IMR-90 (cell line): ENCODE measurements at regions not wholly inside any gene's neighbourhood (a gene's known extent, or its start where the extent isn't known, plus 50 kb on each side); places are given as distances from the start of the nearest gene placed in this dataset.

ENCODE experiments used
- ATAC-seq: fragments of 200-7000 bp; cut with Tn5 transposase; 2 replicates; pipeline ENCODE4 v1.9.1; 2020; ENCODE audit warnings: low read depth, mild to moderate bottlenecking, moderate library complexity
- BruUV-seq: library from RNA; stranded (reverse); fragments of 400-500 nt; replicated peaks from 2 replicates; lab custom pipeline; 2021; lab: Mats Ljungman, UMichigan
- CTCF ChIA-PET: fragments of 300-600 bp; formaldehyde crosslinking; extraction: SDS; loops from one replicate; lab custom pipeline; 2021; ENCODE audit warnings: antibody characterized with exemption; lab: Yijun Ruan, JAX
- POLR2A ChIA-PET: fragments of 300-600 bp; sonication (Branson Sonifier 250); formaldehyde crosslinking; loops from one replicate; lab custom pipeline; 2022; ENCODE audit warnings: antibody characterized with exemption; ENCODE audit not compliant: unreplicated experiment; lab: Charles Lee
- DNase-seq: peaks from one replicate; pipeline ENCODE4 v3.0.0; 2013
- H2AFZ ChIP-seq: replicated peaks from 2 replicates; pipeline ENCODE3; 2013; ENCODE audit warnings: low read length, mild to moderate bottlenecking; ENCODE audit not compliant: poor library complexity
- H2AK5ac ChIP-seq: 2 replicates; pipeline ENCODE4 v1.6.1; 2013; ENCODE audit warnings: low read depth, low read length, inconsistent platforms
- H2AK9ac ChIP-seq: replicated peaks from 2 replicates; pipeline ENCODE3; 2013; ENCODE audit warnings: mild to moderate bottlenecking, low read depth, low read length, moderate library complexity; ENCODE audit not compliant: poor library complexity
- H2BK120ac ChIP-seq: 2 replicates; pipeline ENCODE4 v1.6.1; 2013; ENCODE audit warnings: low read depth, low read length, inconsistent platforms
- H2BK15ac ChIP-seq: 3 replicates; pipeline ENCODE4 v1.6.1; 2013; ENCODE audit warnings: low read depth, low read length, inconsistent platforms
- H2BK20ac ChIP-seq: 2 replicates; pipeline ENCODE4 v1.6.1; 2013; ENCODE audit warnings: low read depth, mild to moderate bottlenecking, inconsistent platforms, low read length, moderate library complexity
- H2BK5ac ChIP-seq: 2 replicates; pipeline ENCODE4 v1.6.1; 2013; ENCODE audit warnings: mild to moderate bottlenecking, low read depth, low read length, inconsistent platforms; ENCODE audit not compliant: poor library complexity, severe bottlenecking
- H3K14ac ChIP-seq: replicated peaks from 2 replicates; pipeline ENCODE4 v1.6.1; 2013; ENCODE audit warnings: low read depth, low read length, inconsistent platforms
- H3K18ac ChIP-seq: 2 replicates; pipeline ENCODE4 v1.6.1; 2013; ENCODE audit warnings: low read depth, low read length, control low read depth
- H3K23ac ChIP-seq: 2 replicates; pipeline ENCODE4 v1.6.1; 2013; ENCODE audit warnings: low read depth, low read length, inconsistent platforms
- H3K27ac ChIP-seq: 2 replicates; pipeline ENCODE4 v1.5.1; 2013; ENCODE audit warnings: mild to moderate bottlenecking, control low read depth, low read length; ENCODE audit not compliant: insufficient read depth
- H3K27me3 ChIP-seq: 2 replicates; pipeline ENCODE4 v1.6.1; 2013; ENCODE audit warnings: low read length; ENCODE audit not compliant: control insufficient read depth, insufficient read depth
- H3K36me3 ChIP-seq: 2 replicates; pipeline ENCODE4 v1.6.1; 2013; ENCODE audit warnings: low read length, mixed read lengths; ENCODE audit not compliant: control insufficient read depth, insufficient read depth
- H3K4ac ChIP-seq: 2 replicates; pipeline ENCODE4 v1.6.1; 2013; ENCODE audit warnings: low read depth, low read length, inconsistent platforms
- H3K4me1 ChIP-seq: 2 replicates; pipeline ENCODE4 v1.6.1; 2013; ENCODE audit warnings: low read length, mixed read lengths; ENCODE audit not compliant: control insufficient read depth, insufficient read depth
- H3K4me2 ChIP-seq: 2 replicates; pipeline ENCODE4 v1.6.1; 2013; ENCODE audit warnings: low read depth, mild to moderate bottlenecking, control low read depth, low read length, moderate library complexity
- H3K4me3 ChIP-seq: 2 replicates; pipeline ENCODE4 v1.5.1; 2013; ENCODE audit warnings: low read depth, mild to moderate bottlenecking, control low read depth, low read length, moderate library complexity; ENCODE audit not compliant: insufficient read depth
- H3K56ac ChIP-seq: 2 replicates; pipeline ENCODE4 v1.6.1; 2013; ENCODE audit warnings: low read length, inconsistent platforms; ENCODE audit not compliant: insufficient read depth; ENCODE audit errors: extremely low read depth
- H3K79me1 ChIP-seq, 2 experiments: 2 replicates each; pipeline ENCODE4 v1.6.1; 2013; ENCODE audit warnings: low read length in 2 of 2, inconsistent platforms in 1 of 2, low read depth in 1 of 2
- H3K9ac ChIP-seq: 2 replicates; pipeline ENCODE4 v1.6.1; 2013; ENCODE audit warnings: low read depth, low read length, control low read depth
- H3K9me1 ChIP-seq: 2 replicates; pipeline ENCODE4 v1.6.1; 2013; ENCODE audit warnings: low read length, inconsistent platforms; ENCODE audit not compliant: insufficient read depth
- H3K9me3 ChIP-seq: 2 replicates; pipeline ENCODE4 v1.6.1; 2013; ENCODE audit warnings: low read length; ENCODE audit not compliant: control insufficient read depth, insufficient read depth
- H4K20me1 ChIP-seq: 2 replicates; pipeline ENCODE4 v1.6.1; 2013; ENCODE audit warnings: low read length, inconsistent platforms; ENCODE audit not compliant: insufficient read depth
- H4K5ac ChIP-seq: 2 replicates; pipeline ENCODE4 v1.6.1; 2013; ENCODE audit warnings: mild to moderate bottlenecking, low read depth, low read length, control low read depth
- H4K8ac ChIP-seq, 2 experiments: 2 replicates each; pipeline ENCODE4 v1.6.1; 2013; ENCODE audit warnings: low read depth in 2 of 2, low read length in 2 of 2, control low read depth in 1 of 2, inconsistent platforms in 1 of 2
- H4K91ac ChIP-seq: 2 replicates; pipeline ENCODE4 v1.6.1; 2013; ENCODE audit warnings: low read depth, low read length, inconsistent platforms; ENCODE audit not compliant: insufficient read depth
- BHLHE40 ChIP-seq: fragments of 150-350 bp; IDR thresholded peaks from 2 replicates; pipeline ENCODE4 v1.6.1; 2016; ENCODE audit warnings: mild to moderate bottlenecking, low read depth, low read length
- CEBPB ChIP-seq: IDR thresholded peaks from 2 replicates; pipeline ENCODE4 v1.6.1; 2012; ENCODE audit warnings: low read depth, low read length, improper control_type of control experiment
- CHD1 ChIP-seq: IDR thresholded peaks from 2 replicates; pipeline ENCODE4 v1.6.1; 2012; ENCODE audit warnings: low read depth, low read length, improper control_type of control experiment
- FOS ChIP-seq: fragments of 150-350 bp; IDR thresholded peaks from 2 replicates; pipeline ENCODE4 v1.6.1; 2016; ENCODE audit warnings: low read depth, low read length
- MAFK ChIP-seq: IDR thresholded peaks from 2 replicates; pipeline ENCODE4 v1.6.1; 2012; ENCODE audit warnings: low read depth, low read length, improper control_type of control experiment
- MAZ ChIP-seq: IDR thresholded peaks from 2 replicates; pipeline ENCODE4 v1.6.1; 2012; ENCODE audit warnings: low read depth, mild to moderate bottlenecking, low read length, improper control_type of control experiment, moderate library complexity, borderline replicate concordance
- MXI1 ChIP-seq: IDR thresholded peaks from 2 replicates; pipeline ENCODE4 v1.6.1; 2012; ENCODE audit warnings: low read depth, mild to moderate bottlenecking, low read length, moderate library complexity, borderline replicate concordance
- NFE2L2 ChIP-seq: fragments of 150-350 bp; IDR thresholded peaks from 2 replicates; pipeline ENCODE4 v1.6.1; 2016; ENCODE audit warnings: low read depth, mild to moderate bottlenecking, low read length
- POLR2A ChIP-seq: IDR thresholded peaks from 2 replicates; pipeline ENCODE4 v1.6.1; 2012; ENCODE audit warnings: mild to moderate bottlenecking, low read depth, low read length
- RAD21 ChIP-seq: IDR thresholded peaks from 2 replicates; pipeline ENCODE4 v1.6.1; 2012; ENCODE audit warnings: low read length, improper control_type of control experiment
- RCOR1 ChIP-seq: IDR thresholded peaks from 2 replicates; pipeline ENCODE4 v1.6.1; 2012; ENCODE audit warnings: mild to moderate bottlenecking, low read length, improper control_type of control experiment; ENCODE audit not compliant: insufficient replicate concordance
- RFX5 ChIP-seq: IDR thresholded peaks from 2 replicates; pipeline ENCODE4 v1.8.0; 2012; ENCODE audit warnings: low read depth, mild to moderate bottlenecking, low read length, moderate library complexity
- SMC3 ChIP-seq: fragments of 150-350 bp; IDR thresholded peaks from 2 replicates; pipeline ENCODE4 v1.6.1; 2016; ENCODE audit warnings: low read depth, mild to moderate bottlenecking, antibody characterized with exemption, low read length, moderate library complexity
- WGBS, 2 experiments: methylation state at CpG; one replicate each; pipeline versions ENCODE4 v1.1.5 to v1.1.7; 2013; ENCODE audit warnings: missing lambda C conversion rate in 2 of 2; ENCODE audit not compliant: insufficient read length in 1 of 2; ENCODE audit errors: extremely low coverage in 2 of 2; 5-methylcytosine and 5-hydroxymethylcytosine counted together
- dilution Hi-C: fragments of 300-500 bp; cut with HindIII; formaldehyde crosslinking; loops from one replicate; pipeline ENCODE4 v1.14.3; 2018; ENCODE audit warnings: low sequenced_read_pairs; ENCODE audit not compliant: unreplicated experiment
- in situ Hi-C: fragments of 300-500 bp; cut with MboI; formaldehyde crosslinking; loops from 3 replicates; pipeline ENCODE4 v1.14.3; 2019; ENCODE audit warnings: low sequenced_read_pairs, inconsistent platforms, mixed read lengths
- intact Hi-C: fragments of 100-400 bp; cut with micrococcal nuclease; formaldehyde crosslinking; loops from 2 replicates; pipeline ENCODE4 v1.10.0; 2022
- TF ChIP-seq, protein P1 (sequence below): fragments of 150-350 bp; IDR thresholded peaks from 2 replicates; pipeline ENCODE4 v1.6.1; 2017; ENCODE audit warnings: mild to moderate bottlenecking, antibody characterized with exemption, low read length, low read depth
- TF ChIP-seq, protein P2 (sequence below): fragments of 150-350 bp; IDR thresholded peaks from 2 replicates; pipeline ENCODE4 v1.6.1; 2016; ENCODE audit warnings: low read depth, mild to moderate bottlenecking, low read length, moderate library complexity, borderline replicate concordance
- TF ChIP-seq, protein P3 (sequence below): conservative IDR thresholded peaks from 2 replicates; pipeline ENCODE4 v1.5.1; 2012; ENCODE audit warnings: mild to moderate bottlenecking, low read depth, low read length, improper control_type of control experiment

DNA sequence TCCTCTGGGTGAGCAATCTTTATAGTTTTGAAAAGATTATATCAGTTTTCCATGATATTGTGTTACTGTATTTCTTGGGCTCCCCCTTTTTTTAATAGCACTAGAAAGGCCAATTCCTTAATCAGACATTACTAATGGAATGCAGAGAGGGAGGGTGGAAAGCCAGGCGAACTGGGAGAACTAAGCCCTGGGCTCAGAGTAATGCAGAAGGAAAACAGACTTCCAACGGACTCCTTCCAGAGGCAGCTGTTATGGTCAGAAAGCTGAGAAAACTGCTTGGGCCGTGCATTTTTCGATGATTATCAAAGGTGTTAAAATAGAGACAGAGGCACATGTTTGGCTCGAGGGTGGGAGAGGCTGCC, 206.3 kb downstream of the FOXD2 start:
- Histone ChIP-seq H2AK5ac (no peak overlapping the region), H3K4me3 (no peak overlapping the region), H3K4me2 (no peak overlapping the region), H3K56ac (no peak overlapping the region), H3K9me3 (no peaks in the 10 kb centered on the region), H3K18ac (no peak overlapping the region), H4K8ac (no peak overlapping the region), H2BK120ac (no peak overlapping the region), H3K79me1 (no peaks in the 10 kb centered on the region), H3K9me1 (no peaks in the 10 kb centered on the region), H2AFZ (no peak overlapping the region), H4K5ac (no peak overlapping the region), H2BK20ac (no peak overlapping the region), H3K14ac (no peak overlapping the region), H3K36me3 (no peaks in the 10 kb centered on the region), H3K4me1 (no peaks in the 10 kb centered on the region), H3K27me3 (peaks cover 5% of the 10 kb centered on the region), H3K9ac (no peak overlapping the region), H2BK15ac (no peak overlapping the region), H3K4ac (no peak overlapping the region), H4K91ac (no peak overlapping the region), H2AK9ac (no peak overlapping the region), H3K23ac (no peak overlapping the region), H3K27ac (no peak overlapping the region), H2BK5ac (no peak overlapping the region), H4K20me1 (no peaks in the 10 kb centered on the region)
- POLR2A ChIA-PET = no interaction called here
- in situ Hi-C loops = no loop called here
- 29% methylated on average over 1 of the region's 5 CpGs; no CpG with 5 or more reads in 1 of the 2 experiments for WGBS, 2 experiments
- intact Hi-C loops = no loop called here
- dilution Hi-C loops = no loop called here
- CTCF ChIA-PET = no interaction called here
- ATAC-seq (no peak), DNase-seq (no peak)
- TF ChIP-seq BHLHE40 (no peak), SMC3 (no peak), RFX5 (no peak), POLR2A (no peak), RAD21 (no peak), RCOR1 (no peak), CEBPB (no peak), MAZ (no peak), CHD1 (no peak), MXI1 (no peak), MAFK (no peak), FOS (no peak), NFE2L2 (no peak)
- TF ChIP-seq, protein P1, sequence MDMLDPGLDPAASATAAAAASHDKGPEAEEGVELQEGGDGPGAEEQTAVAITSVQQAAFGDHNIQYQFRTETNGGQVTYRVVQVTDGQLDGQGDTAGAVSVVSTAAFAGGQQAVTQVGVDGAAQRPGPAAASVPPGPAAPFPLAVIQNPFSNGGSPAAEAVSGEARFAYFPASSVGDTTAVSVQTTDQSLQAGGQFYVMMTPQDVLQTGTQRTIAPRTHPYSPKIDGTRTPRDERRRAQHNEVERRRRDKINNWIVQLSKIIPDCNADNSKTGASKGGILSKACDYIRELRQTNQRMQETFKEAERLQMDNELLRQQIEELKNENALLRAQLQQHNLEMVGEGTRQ = no peak
- TF ChIP-seq, protein P2, sequence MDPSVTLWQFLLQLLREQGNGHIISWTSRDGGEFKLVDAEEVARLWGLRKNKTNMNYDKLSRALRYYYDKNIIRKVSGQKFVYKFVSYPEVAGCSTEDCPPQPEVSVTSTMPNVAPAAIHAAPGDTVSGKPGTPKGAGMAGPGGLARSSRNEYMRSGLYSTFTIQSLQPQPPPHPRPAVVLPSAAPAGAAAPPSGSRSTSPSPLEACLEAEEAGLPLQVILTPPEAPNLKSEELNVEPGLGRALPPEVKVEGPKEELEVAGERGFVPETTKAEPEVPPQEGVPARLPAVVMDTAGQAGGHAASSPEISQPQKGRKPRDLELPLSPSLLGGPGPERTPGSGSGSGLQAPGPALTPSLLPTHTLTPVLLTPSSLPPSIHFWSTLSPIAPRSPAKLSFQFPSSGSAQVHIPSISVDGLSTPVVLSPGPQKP = no peak
- TF ChIP-seq, protein P3, sequence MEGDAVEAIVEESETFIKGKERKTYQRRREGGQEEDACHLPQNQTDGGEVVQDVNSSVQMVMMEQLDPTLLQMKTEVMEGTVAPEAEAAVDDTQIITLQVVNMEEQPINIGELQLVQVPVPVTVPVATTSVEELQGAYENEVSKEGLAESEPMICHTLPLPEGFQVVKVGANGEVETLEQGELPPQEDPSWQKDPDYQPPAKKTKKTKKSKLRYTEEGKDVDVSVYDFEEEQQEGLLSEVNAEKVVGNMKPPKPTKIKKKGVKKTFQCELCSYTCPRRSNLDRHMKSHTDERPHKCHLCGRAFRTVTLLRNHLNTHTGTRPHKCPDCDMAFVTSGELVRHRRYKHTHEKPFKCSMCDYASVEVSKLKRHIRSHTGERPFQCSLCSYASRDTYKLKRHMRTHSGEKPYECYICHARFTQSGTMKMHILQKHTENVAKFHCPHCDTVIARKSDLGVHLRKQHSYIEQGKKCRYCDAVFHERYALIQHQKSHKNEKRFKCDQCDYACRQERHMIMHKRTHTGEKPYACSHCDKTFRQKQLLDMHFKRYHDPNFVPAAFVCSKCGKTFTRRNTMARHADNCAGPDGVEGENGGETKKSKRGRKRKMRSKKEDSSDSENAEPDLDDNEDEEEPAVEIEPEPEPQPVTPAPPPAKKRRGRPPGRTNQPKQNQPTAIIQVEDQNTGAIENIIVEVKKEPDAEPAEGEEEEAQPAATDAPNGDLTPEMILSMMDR = no peak
- BruUV-seq = no TSS peak
